Left hindlimb (tissue), 1 donor: ENCODE measurements at regions not wholly inside any gene's neighbourhood (a gene's known extent, or its start where the extent isn't known, plus 50 kb on each side); places are given as distances from the start of the nearest gene placed in this dataset.
"Not testable (repeated sequence)": the region's sequence is repeated elsewhere in the genome, so short reads cannot be mapped to it uniquely, and the experiment has no call there.

ENCODE experiments used
- DNase-seq: peaks from one replicate; pipeline ENCODE4 v3.0.0-alpha.2; 2018

DNA sequence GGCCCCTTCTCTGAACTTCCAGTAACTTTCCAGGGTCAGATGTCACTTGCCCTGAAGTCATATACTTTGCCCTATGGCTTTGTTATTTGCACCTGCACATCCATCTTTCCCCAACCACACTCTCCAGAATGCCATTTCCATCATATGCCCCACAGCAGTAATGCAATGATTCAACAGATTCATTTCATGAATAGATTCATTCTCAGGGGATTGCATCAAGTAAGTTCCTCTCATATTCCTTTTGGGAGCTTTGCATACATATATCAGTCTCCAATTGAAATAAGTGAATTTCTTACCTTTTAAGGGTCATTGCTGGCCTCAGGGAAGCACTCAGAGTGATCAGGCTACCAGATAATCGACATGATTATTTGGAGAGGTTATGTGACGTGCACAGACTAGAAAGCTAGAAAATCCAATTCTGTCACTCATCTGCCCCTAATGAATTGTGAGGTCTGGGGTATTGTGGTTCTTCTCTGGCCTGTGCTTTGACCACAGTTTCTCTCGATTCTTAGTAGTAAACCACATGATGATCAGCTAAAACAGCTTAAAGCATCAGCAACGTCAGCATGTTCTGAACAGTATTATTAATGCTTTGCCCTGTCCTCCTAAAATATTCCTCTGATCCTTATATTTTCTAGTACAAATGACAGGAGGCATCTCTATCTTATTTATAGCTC is 179.9 kb downstream of the ATPSCKMT start:
- DNase-seq = no peak

DNA sequence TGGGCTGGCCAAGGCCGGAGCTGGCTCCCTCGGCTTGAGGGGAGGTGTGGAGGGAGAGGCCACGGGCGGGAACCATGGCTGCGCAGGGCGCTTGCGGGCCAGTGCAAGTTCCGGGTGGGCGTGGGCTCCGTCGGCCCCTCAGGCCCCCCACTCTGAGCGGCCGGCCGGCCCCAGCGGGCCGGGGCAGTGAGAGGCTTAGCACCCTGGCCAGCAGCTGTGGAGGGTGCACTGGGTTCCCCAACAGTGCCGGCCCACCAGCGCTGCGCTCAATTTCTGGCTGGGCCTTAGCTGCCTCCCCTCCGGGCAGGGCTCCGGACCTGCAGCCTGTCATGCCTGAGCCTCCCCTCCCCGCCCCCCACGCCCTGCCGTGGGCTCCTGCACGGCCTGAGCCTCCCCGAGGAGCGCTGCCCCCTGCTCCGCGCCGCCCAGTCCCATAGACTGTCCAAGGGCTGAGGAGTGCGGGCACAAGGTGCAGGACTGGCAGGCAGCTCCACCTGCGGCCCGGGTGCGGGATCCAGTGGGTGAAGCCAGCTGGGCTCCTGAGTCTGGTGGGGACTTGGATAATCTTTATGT is 184.2 kb downstream of the ATPSCKMT start:
- DNase-seq = no peak

- DNase-seq = no peak
Observed at GRCh38 chr5:10064546-10065195, 185.0 kb downstream of the ATPSCKMT start.

- DNase-seq = no peak
Observed at GRCh38 chr5:10063997-10064396, 185.7 kb downstream of the ATPSCKMT start.

- no peak for DNase-seq
Observed at GRCh38 chr5:10059980-10060379, 189.7 kb downstream of the ATPSCKMT start.

GRCh38 chr5:10059556-10059955 is 190.1 kb downstream of the ATPSCKMT start:
- no peak for DNase-seq

- DNase-seq = no peak
Observed at GRCh38 chr5:10057356-10057755, 192.3 kb downstream of the ATPSCKMT start.

DNA sequence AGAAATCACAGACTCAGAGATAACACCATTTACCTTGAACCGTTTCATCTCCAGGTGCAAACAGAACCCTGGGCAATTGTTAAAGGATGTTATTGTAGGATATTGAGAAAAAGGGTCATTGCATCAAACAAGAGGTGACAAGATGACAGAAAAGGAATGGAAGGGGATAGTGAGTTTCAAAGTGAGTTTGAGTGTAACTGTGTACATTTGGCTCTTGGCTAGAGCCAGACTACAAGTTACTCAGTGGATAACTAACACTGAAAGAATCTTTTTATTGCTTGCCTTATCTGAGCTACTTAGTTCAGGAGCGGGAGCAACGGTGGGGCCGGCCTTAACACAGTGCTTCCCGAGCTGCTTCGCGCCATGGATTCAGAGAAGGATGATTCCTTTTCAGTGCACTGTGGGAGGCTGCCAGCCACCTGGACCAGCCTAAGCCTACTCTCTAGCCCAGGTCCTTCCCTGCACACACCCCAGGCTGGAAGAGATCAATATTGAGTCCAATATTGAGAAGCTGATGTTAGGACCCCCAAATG is 193.4 kb downstream of the ATPSCKMT start:
- no peak for DNase-seq

- no peak for DNase-seq
Observed at GRCh38 chr5:10049858-10050455, 199.7 kb downstream of the ATPSCKMT start.

- DNase-seq = no peak
Observed at GRCh38 chr5:10046676-10047075, 203.0 kb downstream of the ATPSCKMT start.

DNA sequence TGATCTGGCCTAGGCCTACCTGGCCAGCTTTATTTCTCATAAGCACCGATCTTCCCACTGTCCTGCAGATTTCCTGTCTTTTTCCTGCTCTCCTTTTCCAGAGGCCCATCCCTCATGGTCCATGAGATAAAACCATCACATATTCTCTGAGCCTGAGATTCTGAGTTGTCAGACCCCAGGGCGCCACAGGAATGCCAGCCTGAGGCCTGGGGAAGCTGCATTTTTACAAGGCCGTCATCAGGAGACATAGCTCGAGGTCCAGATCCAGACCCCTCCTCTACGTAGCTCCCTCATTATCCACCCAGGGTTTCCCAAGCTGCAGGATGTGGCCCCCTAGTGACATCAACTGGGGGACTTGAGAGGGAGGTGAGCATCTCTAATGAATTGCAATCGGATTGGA is 204.3 kb downstream of the ATPSCKMT start:
- DNase-seq = no peak

- no peak for DNase-seq
Observed at GRCh38 chr5:10036136-10036815, 213.4 kb downstream of the ATPSCKMT start.

GRCh38 chr5:10034001-10034400 is 215.7 kb downstream of the ATPSCKMT start:
- DNase-seq = no peak

GRCh38 chr5:10031817-10032216 is 217.9 kb downstream of the ATPSCKMT start:
- no peak for DNase-seq

DNA sequence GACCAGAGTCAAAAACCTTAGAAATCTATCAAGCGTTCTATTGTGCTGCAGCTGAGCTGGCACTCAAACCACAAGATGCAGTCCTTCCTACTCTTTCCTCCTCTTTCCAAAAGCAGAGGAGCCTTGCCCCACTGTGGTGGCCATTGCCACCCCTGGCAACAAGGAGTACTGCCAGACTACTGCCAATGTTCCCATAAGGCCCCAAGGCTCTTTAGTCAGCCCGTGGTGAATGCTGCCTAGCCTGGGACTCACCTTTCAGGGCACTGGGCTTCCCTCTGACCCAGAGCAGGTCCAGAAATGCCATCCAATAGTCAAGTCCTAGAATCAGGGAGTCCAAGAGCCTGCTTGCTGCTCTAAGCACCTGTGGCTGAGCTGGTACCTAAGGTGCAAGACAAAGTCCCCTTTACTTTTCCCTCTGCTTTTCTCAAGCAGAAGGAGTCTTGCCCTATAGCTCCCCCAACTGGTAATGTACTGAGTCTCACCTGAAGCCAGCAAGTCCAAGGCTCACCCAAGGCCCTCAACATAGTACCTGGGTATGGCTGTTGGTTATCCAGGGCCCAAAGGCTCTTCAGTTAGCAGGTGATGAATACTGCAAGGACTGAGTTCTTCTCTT is 219.4 kb downstream of the ATPSCKMT start:
- no peak for DNase-seq

GRCh38 chr5:10023494-10023893 is 226.2 kb downstream of the ATPSCKMT start:
- DNase-seq = no peak

DNA sequence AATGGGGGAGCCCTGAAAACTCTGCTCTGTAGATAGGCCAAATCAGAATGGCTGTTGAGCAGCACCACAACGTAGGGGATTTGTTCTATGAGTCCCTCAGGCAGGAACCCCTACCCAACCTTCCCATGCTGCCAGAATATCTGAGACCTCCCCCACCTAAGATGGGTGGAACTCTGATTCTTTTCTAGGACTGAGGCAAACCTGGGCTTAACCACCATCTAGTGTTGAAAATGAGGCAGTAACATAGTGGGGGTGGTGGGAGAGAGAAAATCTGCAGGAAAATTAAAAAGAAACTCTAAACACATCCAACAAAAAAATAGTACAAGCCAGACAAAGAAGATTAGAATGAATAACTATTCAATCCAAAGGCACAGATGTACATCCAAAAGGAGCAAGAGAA is 228.4 kb downstream of the ATPSCKMT start:
- no peak for DNase-seq

DNA sequence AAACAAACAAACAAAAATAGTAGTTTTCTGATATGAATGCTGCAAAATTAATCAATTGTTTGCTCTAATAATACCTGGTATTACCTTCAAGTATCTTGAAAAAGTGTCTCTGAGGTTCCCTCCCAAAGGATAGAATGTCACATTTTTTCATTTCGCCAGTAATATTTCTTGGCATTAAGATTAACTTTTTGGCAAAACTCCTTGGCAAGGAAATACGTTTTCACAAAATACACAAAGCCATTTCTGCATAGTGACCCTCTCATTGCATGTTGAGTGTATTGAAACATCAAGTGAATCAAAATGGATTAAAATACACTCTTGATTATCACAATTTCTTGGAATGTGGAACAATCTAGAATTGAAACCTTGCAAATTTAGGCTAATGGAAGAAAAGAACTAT is 230.5 kb downstream of the ATPSCKMT start:
- DNase-seq = no peak

DNA sequence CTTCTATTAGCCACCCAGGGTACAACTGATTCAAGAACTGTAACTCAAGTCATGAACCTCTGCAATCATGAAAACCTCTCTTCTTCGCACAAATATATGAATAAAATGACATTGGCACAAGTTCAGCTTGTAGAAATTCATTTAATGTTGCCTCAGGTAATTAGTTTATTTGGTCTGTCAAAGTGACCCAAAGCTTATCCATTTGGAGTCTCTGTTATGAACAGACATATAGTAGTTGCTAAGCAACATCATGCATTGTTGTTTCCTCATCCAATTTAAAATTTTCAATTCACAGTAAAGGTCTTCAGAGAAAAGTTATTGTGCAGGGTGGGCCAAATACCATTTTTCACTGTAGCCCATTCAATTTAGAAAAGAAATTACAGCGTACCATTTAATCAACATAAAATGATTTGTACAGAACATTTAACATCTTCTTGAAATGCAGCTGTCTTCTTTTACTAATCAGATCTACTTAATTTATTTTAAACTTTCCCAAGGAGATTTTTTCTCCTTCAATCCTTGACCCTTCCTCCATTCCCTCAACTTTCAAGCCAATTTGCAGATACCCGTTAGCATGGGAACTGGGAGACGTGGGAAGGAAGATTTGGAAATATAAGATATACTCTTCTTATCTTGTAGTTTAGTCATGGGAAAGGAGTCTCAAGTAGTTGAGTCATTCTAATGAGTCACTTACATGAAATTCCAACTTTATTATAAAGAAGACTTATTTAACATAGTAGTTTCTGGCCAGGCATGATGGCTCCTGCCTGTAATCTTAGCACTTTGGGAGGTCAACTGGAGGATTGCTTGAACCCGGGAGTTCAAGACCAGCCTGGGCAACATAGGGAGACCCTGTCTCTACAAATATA is 231.3 kb downstream of the ATPSCKMT start:
- no peak for DNase-seq

- DNase-seq = no peak
Observed at GRCh38 chr5:10017786-10018185, 231.9 kb downstream of the ATPSCKMT start.

DNA sequence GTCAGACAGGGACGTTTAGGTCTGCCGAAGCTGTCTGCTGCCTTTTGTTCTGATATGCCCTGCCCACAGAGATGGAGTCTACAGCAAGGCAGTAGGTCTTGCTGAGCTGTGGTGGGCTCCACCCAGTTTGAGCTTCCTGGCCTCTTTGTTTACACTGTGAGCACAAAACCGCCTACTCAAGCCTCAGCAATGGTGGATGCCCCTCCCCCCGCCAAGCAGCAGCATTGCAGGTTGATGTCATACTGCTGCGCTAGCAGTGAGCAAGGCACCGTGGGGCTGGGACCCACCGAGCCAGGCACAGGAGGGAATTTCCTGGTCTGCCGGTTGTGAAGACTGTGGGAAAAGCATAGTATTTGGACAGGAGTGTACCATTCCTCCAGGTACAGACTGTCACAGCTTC is 233.1 kb downstream of the ATPSCKMT start:
- not testable (repeated sequence) for DNase-seq

GRCh38 chr5:10015681-10016080 is 234.0 kb downstream of the ATPSCKMT start:
- not testable (repeated sequence) for DNase-seq
